ENCODE measurements at regions not wholly inside any gene's neighbourhood (a gene's known extent, or its start where the extent isn't known, plus 50 kb on each side); places are given as distances from the start of the nearest gene placed in this dataset.

- no peak overlapping the region for H3K27ac Mint-ChIP-seq
- WGBS (ENCODE audit: insufficient coverage): 88% methylated on average over 4 of the region's 5 CpGs
Observed at GRCh38 chr5:96142184-96142781, 180.6 kb upstream of the ELL2 start.

GRCh38 chr5:96141749-96142148 lies 180.1 kb upstream of the ELL2 start:
- Histone ChIP-seq H3K27ac (ENCODE audit: low read length) (no peak overlapping the region), H3K9me3 (ENCODE audit: control insufficient read depth, insufficient read depth, low read length) (no peaks in the 10 kb centered on the region), H3K36me3 (ENCODE audit: control insufficient read depth, insufficient read depth, low read length) (no peaks in the 10 kb centered on the region), H3K4me1 (ENCODE audit: control insufficient read depth, insufficient read depth, low read length) (no peaks in the 10 kb centered on the region), H3K4me3 (ENCODE audit: low read length) (no peak overlapping the region), H3K27me3 (ENCODE audit: control insufficient read depth, insufficient read depth, low read length) (peaks cover 2% of the 10 kb centered on the region)
- H3K27me3 Mint-ChIP-seq (ENCODE audit: low read depth in 2 of 2): peaks cover 6 to 30% of the 10 kb centered on the region in 2 donors
- H3K27ac Mint-ChIP-seq: no peak overlapping the region
- intact Hi-C loops (cut with micrococcal nuclease): no loop called here
- TF ChIP-seq CTCF (IDR thresholded peaks at IDR 0.05): no peak
- H3K9me3 Mint-ChIP-seq: no peaks in the 10 kb centered on the region
- H3K4me1 Mint-ChIP-seq: no peaks in the 10 kb centered on the region
- no peaks in the 10 kb centered on the region for H3K36me3 Mint-ChIP-seq
- H3K4me3 Mint-ChIP-seq: no peak overlapping the region
- ATAC-seq: no peak
- 100% methylated on average over 4 of the region's 4 CpGs for WGBS (ENCODE audit: insufficient coverage)
- DNase-seq: no peak

More at GRCh38 chr5:96142184-96142781, 180.6 kb upstream of the ELL2 start:
- intact Hi-C loops (cut with micrococcal nuclease): no loop called here
- no peak for DNase-seq
- Mint-ChIP-seq H3K9me3 (no peaks in the 10 kb centered on the region), H3K36me3 (no peaks in the 10 kb centered on the region), H3K4me1 (no peaks in the 10 kb centered on the region), H3K27me3 (ENCODE audit: low read depth in 2 of 2) (peaks cover 6 to 25% of the 10 kb centered on the region in 2 donors), H3K4me3 (no peak overlapping the region)
- Histone ChIP-seq H3K4me1 (ENCODE audit: control insufficient read depth, insufficient read depth, low read length) (no peaks in the 10 kb centered on the region), H3K27ac (ENCODE audit: low read length) (no peak overlapping the region), H3K4me3 (ENCODE audit: low read length) (no peak overlapping the region), H3K27me3 (ENCODE audit: control insufficient read depth, insufficient read depth, low read length) (peaks cover 1% of the 10 kb centered on the region), H3K9me3 (ENCODE audit: control insufficient read depth, insufficient read depth, low read length) (no peaks in the 10 kb centered on the region), H3K36me3 (ENCODE audit: control insufficient read depth, insufficient read depth, low read length) (no peaks in the 10 kb centered on the region)
- ATAC-seq: no peak
- TF ChIP-seq CTCF (IDR thresholded peaks at IDR 0.05): no peak

- H3K9me3 ChIP-seq (ENCODE audit: control insufficient read depth, insufficient read depth, low read length): no peaks in the 10 kb centered on the region
- Mint-ChIP-seq H3K9me3 (no peaks in the 10 kb centered on the region), H3K27me3 (ENCODE audit: low read depth in 2 of 2) (peaks cover 6 to 34% of the 10 kb centered on the region in 2 donors), H3K4me1 (no peaks in the 10 kb centered on the region), H3K27ac (no peak overlapping the region), H3K36me3 (no peaks in the 10 kb centered on the region), H3K4me3 (no peak overlapping the region)
- H3K4me3 ChIP-seq (ENCODE audit: low read length): no peak overlapping the region
- no peak for ATAC-seq
- no peak for DNase-seq
- WGBS (ENCODE audit: insufficient coverage): 90% methylated on average over 2 of the region's 2 CpGs
- H3K36me3 ChIP-seq (ENCODE audit: control insufficient read depth, insufficient read depth, low read length): no peaks in the 10 kb centered on the region
- TF ChIP-seq CTCF (IDR thresholded peaks at IDR 0.05): no peak
- peaks cover 2% of the 10 kb centered on the region for H3K27me3 ChIP-seq (ENCODE audit: control insufficient read depth, insufficient read depth, low read length)
- no peak overlapping the region for H3K27ac ChIP-seq (ENCODE audit: low read length)
- no peaks in the 10 kb centered on the region for H3K4me1 ChIP-seq (ENCODE audit: control insufficient read depth, insufficient read depth, low read length)
- intact Hi-C loops (cut with micrococcal nuclease): no loop called here
Observed at GRCh38 chr5:96140496-96140895, 178.8 kb upstream of the ELL2 start.

GRCh38 chr5:96140084-96140483 lies 178.4 kb upstream of the ELL2 start:
- H3K27me3 ChIP-seq (ENCODE audit: control insufficient read depth, insufficient read depth, low read length): peaks cover 2% of the 10 kb centered on the region
- H3K4me1 ChIP-seq (ENCODE audit: control insufficient read depth, insufficient read depth, low read length): no peaks in the 10 kb centered on the region
- no peak overlapping the region for H3K27ac ChIP-seq (ENCODE audit: low read length)
- DNase-seq (no peak), ATAC-seq (no peak)
- H3K36me3 ChIP-seq (ENCODE audit: control insufficient read depth, insufficient read depth, low read length): no peaks in the 10 kb centered on the region
- H3K36me3 Mint-ChIP-seq: no peaks in the 10 kb centered on the region
- H3K4me3 ChIP-seq (ENCODE audit: low read length): no peak overlapping the region
- peaks cover 6 to 36% of the 10 kb centered on the region in 2 donors for H3K27me3 Mint-ChIP-seq (ENCODE audit: low read depth in 2 of 2)
- WGBS (ENCODE audit: insufficient coverage): no CpG with 5 or more reads among the region's 1 CpG
- no peaks in the 10 kb centered on the region for H3K9me3 Mint-ChIP-seq
- intact Hi-C loops (cut with micrococcal nuclease): no loop called here
- no peak overlapping the region for H3K27ac Mint-ChIP-seq
- no peak overlapping the region for H3K4me3 Mint-ChIP-seq
- no peak for TF ChIP-seq CTCF (IDR thresholded peaks at IDR 0.05)
- H3K4me1 Mint-ChIP-seq: no peaks in the 10 kb centered on the region
- H3K9me3 ChIP-seq (ENCODE audit: control insufficient read depth, insufficient read depth, low read length): no peaks in the 10 kb centered on the region

All from natural killer cell (primary cell).